A549 (cell line): ENCODE measurements at regions not wholly inside any gene's neighbourhood (a gene's known extent, or its start where the extent isn't known, plus 50 kb on each side); places are given as distances from the start of the nearest gene placed in this dataset.

Experiments
- ATAC-seq, 2 experiments: fragments of 200-7000 bp in 1 of 2; fragments of >200 bp in 1 of 2; cut with Nextera tagmentation in 1 of 2; cut with Tn5 transposase in 1 of 2; 3 replicates each; pipeline versions ENCODE4 v1.8.0 to v1.9.1; 2018 to 2020; ENCODE audit warnings: mild to moderate bottlenecking in 1 of 2, moderate library complexity in 1 of 2
- CTCF ChIA-PET: fragments of 300-600 bp; sonication (Branson Sonifier 250); formaldehyde crosslinking; extraction: SDS; loops from one replicate; lab custom pipeline; 2021; ENCODE audit warnings: antibody characterized with exemption, inconsistent platforms; lab: Yijun Ruan, JAX
- POLR2A ChIA-PET: fragments of 350-600 bp; formaldehyde crosslinking; extraction: SDS; loops from one replicate; lab custom pipeline; 2021; ENCODE audit warnings: antibody characterized with exemption, inconsistent platforms; lab: Yijun Ruan, JAX
- DNase-seq, 2 experiments: peaks; one replicate each; pipeline versions ENCODE4 v3.0.0 to v3.0.0-alpha.2; 2011 to 2016; ENCODE audit warnings: low read depth in 1 of 2, low spot score in 1 of 2
- FAIRE-seq: peaks from 2 replicates; lab custom pipeline; 2011; peaks lifted over from hg19 to GRCh38; lab: Jason Lieb, UNC
- H3K27ac ChIP-seq, 2 experiments: fragments of >200 bp; sonication (Bioruptor Twin); formaldehyde crosslinking; 3 replicates each; pipeline ENCODE4 v1.5.1; 2016 to 2017
- H3K4me1 ChIP-seq: fragments of >200 bp; sonication (Bioruptor Twin); formaldehyde crosslinking; 3 replicates; pipeline ENCODE4 v1.6.1; 2016
- H3K4me2 ChIP-seq: fragments of >200 bp; sonication (Bioruptor Twin); formaldehyde crosslinking; 3 replicates; pipeline ENCODE4 v1.6.1; 2016
- H3K4me3 ChIP-seq: fragments of >200 bp; sonication (Bioruptor Twin); formaldehyde crosslinking; 3 replicates; pipeline ENCODE4 v1.5.1; 2016
- H3K9me3 ChIP-seq: fragments of >200 bp; sonication (Bioruptor Twin); formaldehyde crosslinking; 3 replicates; pipeline ENCODE4 v1.6.1; 2016
- CBX8 ChIP-seq: fragments of 200-600 bp; sonication (generic); IDR thresholded peaks from 2 replicates; pipeline ENCODE4 v1.6.1; 2016
- CEBPB ChIP-seq, 2 experiments: fragments of >200 bp in 1 of 2; sonication (Bioruptor Twin) in 1 of 2; formaldehyde crosslinking in 1 of 2; IDR thresholded peaks; 2 replicates each; pipeline ENCODE4 v1.6.1; 2012 to 2016
- EP300 ChIP-seq, 2 experiments: fragments of >200 bp; sonication (Bioruptor Twin); formaldehyde crosslinking; IDR thresholded peaks; 2 replicates in 1 of 2; 3 replicates in 1 of 2; pipeline ENCODE4 v1.6.1; 2016 to 2017
- ESRRA ChIP-seq: fragments of 150-350 bp; IDR thresholded peaks from 2 replicates; pipeline ENCODE4 v1.6.1; 2014; ENCODE audit warnings: mild to moderate bottlenecking, low read length, borderline replicate concordance
- KDM5A ChIP-seq: fragments of 200-600 bp; sonication (generic); IDR thresholded peaks from 2 replicates; pipeline ENCODE4 v1.6.1; 2016; ENCODE audit warnings: antibody characterized with exemption, mild to moderate bottlenecking
- MAFK ChIP-seq: fragments of 450-650 bp; IDR thresholded peaks from 2 replicates; pipeline ENCODE4 v1.6.1; 2014; ENCODE audit not compliant: partially characterized antibody
- MAZ ChIP-seq: fragments of 150-350 bp; IDR thresholded peaks from 2 replicates; pipeline ENCODE4 v1.6.1; 2014; ENCODE audit warnings: antibody characterized with exemption, low read depth, low read length, borderline replicate concordance
- NFE2L2 ChIP-seq: fragments of 150-350 bp; conservative IDR thresholded peaks from 2 replicates; pipeline ENCODE4 v1.6.1; 2014; ENCODE audit warnings: low read length
- NPAS2 ChIP-seq: fragments of 250-450 bp; sonication (Bioruptor Pico); IDR thresholded peaks from 2 replicates; pipeline ENCODE4 v1.8.0; 2022; ENCODE audit warnings: mild to moderate bottlenecking, moderate library complexity, borderline replicate concordance
- NR3C1 ChIP-seq: fragments of >200 bp; sonication (Bioruptor Twin); formaldehyde crosslinking; IDR thresholded peaks from 3 replicates; pipeline ENCODE4 v1.6.1; 2017
- PHF8 ChIP-seq: fragments of 200-600 bp; sonication (generic); IDR thresholded peaks from 2 replicates; pipeline ENCODE4 v1.6.1; 2016; ENCODE audit warnings: low read depth, mild to moderate bottlenecking, antibody characterized with exemption, moderate library complexity, borderline replicate concordance
- POLR2A ChIP-seq: IDR thresholded peaks from 2 replicates; pipeline ENCODE4 v1.6.1; 2012; ENCODE audit warnings: mild to moderate bottlenecking, low read length
- POLR2AphosphoS2 ChIP-seq: conservative IDR thresholded peaks from 2 replicates; pipeline ENCODE4 v1.6.1; 2012; ENCODE audit warnings: low read length, improper control_type of control experiment, inconsistent platforms
- RAD21 ChIP-seq, 2 experiments: fragments of >200 bp in 1 of 2; sonication (Bioruptor Twin) in 1 of 2; formaldehyde crosslinking in 1 of 2; IDR thresholded peaks in 1 of 2; conservative IDR thresholded peaks in 1 of 2; 2 replicates in 1 of 2; 3 replicates in 1 of 2; pipeline ENCODE4 v1.6.1; 2012 to 2018; ENCODE audit warnings: inconsistent platforms in 1 of 2
- RARB ChIP-seq: fragments of 250-450 bp; sonication (Bioruptor Pico); IDR thresholded peaks from 2 replicates; pipeline ENCODE4 v1.8.0; 2021; ENCODE audit warnings: mild to moderate bottlenecking, moderate library complexity
- RCOR1 ChIP-seq: fragments of 150-350 bp; IDR thresholded peaks from 2 replicates; pipeline ENCODE4 v1.6.1; 2014; ENCODE audit warnings: antibody characterized with exemption, low read length, low read depth
- ZFP36 ChIP-seq: fragments of 450-650 bp; IDR thresholded peaks from 2 replicates; pipeline ENCODE4 v1.6.1; 2014; ENCODE audit warnings: borderline replicate concordance; ENCODE audit not compliant: partially characterized antibody
- ZNF302 ChIP-seq: fragments of 250-450 bp; sonication (Bioruptor Pico); IDR thresholded peaks from 2 replicates; pipeline ENCODE4 v1.9.0; 2021; ENCODE audit warnings: inconsistent platforms, mild to moderate bottlenecking, moderate library complexity
- WGBS: methylation state at CpG from one replicate; pipeline ENCODE4 v1.1.6; 2017; ENCODE audit errors: missing lambda C conversion rate; 5-methylcytosine and 5-hydroxymethylcytosine counted together
- TF ChIP-seq, protein P1 (sequence below): fragments of 250-450 bp; sonication (Bioruptor Pico); IDR thresholded peaks from 2 replicates; pipeline ENCODE4 v1.5.0; 2020; ENCODE audit warnings: low read depth, mild to moderate bottlenecking, moderate library complexity
- TF ChIP-seq, protein P2 (sequence below): fragments of >200 bp; sonication (Bioruptor Twin); formaldehyde crosslinking; IDR thresholded peaks from 3 replicates; pipeline ENCODE4 v1.6.1; 2016
- TF ChIP-seq, protein P3 (sequence below): fragments of >200 bp; sonication (Bioruptor Twin); formaldehyde crosslinking; IDR thresholded peaks from 2 replicates; pipeline ENCODE4 v1.6.1; 2016
- TF ChIP-seq, protein P4 (sequence below): IDR thresholded peaks from 2 replicates; pipeline ENCODE4 v1.6.1; 2012; ENCODE audit warnings: low read depth, borderline replicate concordance

DNA sequence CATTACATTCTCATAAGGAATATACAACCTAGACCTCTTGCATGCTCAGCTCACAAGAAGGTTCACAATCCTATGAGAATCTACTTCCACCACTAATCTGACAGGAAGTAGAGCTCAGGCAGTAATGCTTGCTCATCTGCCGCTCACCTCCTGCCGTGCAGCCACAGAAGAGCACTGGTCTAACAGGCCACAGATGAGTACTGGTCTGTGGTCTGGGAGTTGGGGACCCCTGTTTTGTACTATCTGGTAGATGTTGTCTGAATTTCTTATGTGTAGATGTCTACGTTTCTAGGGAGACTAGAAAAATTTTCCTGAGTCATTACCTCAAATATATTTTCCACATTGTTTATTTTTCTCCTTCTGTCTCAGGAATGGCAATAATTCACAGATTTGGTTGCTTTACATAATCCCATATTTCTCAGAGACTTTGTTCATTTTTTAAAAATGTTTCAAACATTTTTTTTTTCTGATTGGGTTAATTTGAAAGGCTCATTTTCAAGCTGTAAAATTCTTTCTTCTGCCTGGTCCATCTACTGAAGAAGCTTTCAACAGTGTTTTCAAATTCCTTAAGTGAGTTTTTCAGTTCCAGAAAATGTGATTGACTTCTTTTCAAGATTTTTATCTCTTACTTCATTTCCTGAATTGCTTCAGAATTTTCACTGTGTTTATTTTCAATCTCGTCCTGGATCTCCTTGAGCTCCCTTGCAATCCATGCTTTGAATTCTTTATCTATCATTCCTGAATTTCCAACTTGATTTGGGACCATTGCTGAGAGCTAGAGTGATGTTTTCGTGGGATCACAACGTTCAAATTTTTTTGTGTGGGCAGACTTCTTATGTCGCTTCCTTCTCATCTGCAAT lies 1322.2 kb downstream of the PCDH9 start:
- no peak for FAIRE-seq
- no peak for TF ChIP-seq NPAS2
- TF ChIP-seq, all 56 proteins: peak for 0
- WGBS: 64% methylated on average over 7 of the region's 7 CpGs
- H3K9me3 ChIP-seq: no peaks in the 10 kb centered on the region
- no peak overlapping the region for H3K4me3 ChIP-seq
- H3K27ac ChIP-seq: no peak overlapping the region
- DNase-seq (no peak), ATAC-seq (no peak)
- POLR2A ChIA-PET: no interaction called here
- CTCF ChIA-PET: no interaction called here
- H3K4me1 ChIP-seq: no peaks in the 10 kb centered on the region
- H3K4me2 ChIP-seq: no peak overlapping the region

DNA sequence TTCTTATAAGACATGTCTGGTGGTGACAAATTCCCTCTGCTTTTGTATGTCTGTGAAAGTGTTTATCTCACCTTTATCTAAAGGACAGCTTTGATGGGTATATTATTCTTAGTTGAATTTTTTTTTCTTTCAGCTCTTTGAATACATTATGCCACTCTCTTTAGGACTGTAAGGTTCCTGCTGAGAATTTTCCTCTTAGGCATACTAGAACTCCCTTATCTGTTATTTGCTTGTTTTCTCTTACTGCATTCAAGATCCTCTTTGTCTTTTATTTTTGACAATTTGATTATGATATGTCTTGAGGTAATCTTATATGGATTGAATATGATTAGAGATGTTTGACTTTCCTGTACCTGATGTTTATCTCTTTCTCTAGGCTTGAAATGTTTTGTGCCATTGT lies 1328.4 kb downstream of the PCDH9 start:
- TF ChIP-seq ESRRA (no peak), MAFK (no peak), CEBPB (IDR thresholded peaks at IDR 0.05) (no peak), ZNF302 (no peak)
- DNase-seq (no peak), FAIRE-seq (no peak), ATAC-seq (no peak)
- Histone ChIP-seq H3K27ac (no peak overlapping the region), H3K4me1 (no peaks in the 10 kb centered on the region), H3K4me3 (no peak overlapping the region), H3K4me2 (no peak overlapping the region), H3K9me3 (no peaks in the 10 kb centered on the region)
- ChIA-PET POLR2A (no interaction called here), CTCF (no interaction called here)

DNA sequence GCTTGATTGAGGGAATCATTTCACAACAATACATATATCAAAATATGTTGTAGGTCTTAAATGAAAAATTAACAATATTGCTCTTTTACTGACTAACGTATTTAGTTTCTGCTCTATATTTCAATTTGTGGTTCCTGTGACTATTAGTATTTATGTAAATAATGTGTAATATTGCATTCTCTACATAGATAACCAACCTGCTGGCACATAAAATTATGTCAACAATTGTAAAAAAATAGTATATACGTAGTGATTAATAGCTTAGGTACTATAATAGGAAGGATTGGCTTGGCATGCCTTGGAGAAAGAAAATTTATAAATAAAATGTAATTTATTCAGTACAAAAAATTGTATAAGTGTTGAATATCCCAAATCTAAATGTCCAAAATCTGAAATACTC lies 1336.1 kb downstream of the PCDH9 start:
- ChIA-PET POLR2A (no interaction called here), CTCF (no interaction called here)
- no peak for ATAC-seq
- FAIRE-seq: no peak
- Histone ChIP-seq H3K9me3 (no peaks in the 10 kb centered on the region), H3K4me3 (no peak overlapping the region), H3K4me2 (no peak overlapping the region)
- WGBS: 45% methylated on average over 2 of the region's 2 CpGs
- DNase-seq: no peak
- TF ChIP-seq EP300 (IDR thresholded peaks at IDR 0.05): no peak
- TF ChIP-seq, all 56 proteins: peak for 0
- H3K27ac ChIP-seq: no peak overlapping the region
- H3K4me1 ChIP-seq: no peaks in the 10 kb centered on the region

DNA sequence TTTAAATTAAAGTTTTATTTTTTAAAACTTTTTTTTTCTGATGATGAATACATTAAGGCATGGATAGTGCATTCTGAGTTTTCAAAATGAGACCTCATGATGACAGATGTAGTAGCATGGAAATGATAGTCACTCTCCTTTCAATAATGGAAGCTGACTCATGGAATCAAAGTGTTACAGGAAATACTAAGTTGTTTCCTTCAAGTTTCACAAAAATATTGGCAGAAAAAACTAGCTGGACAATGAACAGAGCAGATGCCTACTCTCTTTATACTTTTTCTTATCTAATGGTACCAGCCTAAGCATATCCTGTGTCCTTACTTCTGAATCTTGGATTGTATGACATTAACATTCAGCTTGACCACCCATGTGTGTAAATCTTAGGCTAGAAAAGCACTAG lies 1337.3 kb downstream of the PCDH9 start:
- ATAC-seq: no peak

More for the DNA sequence above, 1337.3 kb downstream of the PCDH9 start:
- no peaks in the 10 kb centered on the region for H3K4me1 ChIP-seq
- H3K27ac ChIP-seq: no peak overlapping the region
- no peak overlapping the region for H3K4me2 ChIP-seq
- FAIRE-seq: no peak
- no peak for DNase-seq
- H3K9me3 ChIP-seq: no peaks in the 10 kb centered on the region
- no peak overlapping the region for H3K4me3 ChIP-seq
- CTCF ChIA-PET: no interaction called here
- TF ChIP-seq MAZ (no peak), ESRRA (no peak), RCOR1 (no peak), RARB (CRISPR knock-in tag) (no peak), CBX8 (no peak), PHF8 (no peak), POLR2A (no peak), KDM5A (no peak), NR3C1 (no peak), POLR2AphosphoS2 (no peak), ZFP36 (no peak), MAFK (no peak), RAD21 (conservative IDR thresholded peaks at IDR 0.05 in 1 of 2, IDR thresholded peaks at IDR 0.05 in 1 of 2) (no peak), NFE2L2 (no peak)
- TF ChIP-seq, protein P1, sequence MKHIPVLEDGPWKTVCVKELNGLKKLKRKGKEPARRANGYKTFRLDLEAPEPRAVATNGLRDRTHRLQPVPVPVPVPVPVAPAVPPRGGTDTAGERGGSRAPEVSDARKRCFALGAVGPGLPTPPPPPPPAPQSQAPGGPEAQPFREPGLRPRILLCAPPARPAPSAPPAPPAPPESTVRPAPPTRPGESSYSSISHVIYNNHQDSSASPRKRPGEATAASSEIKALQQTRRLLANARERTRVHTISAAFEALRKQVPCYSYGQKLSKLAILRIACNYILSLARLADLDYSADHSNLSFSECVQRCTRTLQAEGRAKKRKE (CRISPR knock-in tag): no peak
- TF ChIP-seq, protein P2, sequence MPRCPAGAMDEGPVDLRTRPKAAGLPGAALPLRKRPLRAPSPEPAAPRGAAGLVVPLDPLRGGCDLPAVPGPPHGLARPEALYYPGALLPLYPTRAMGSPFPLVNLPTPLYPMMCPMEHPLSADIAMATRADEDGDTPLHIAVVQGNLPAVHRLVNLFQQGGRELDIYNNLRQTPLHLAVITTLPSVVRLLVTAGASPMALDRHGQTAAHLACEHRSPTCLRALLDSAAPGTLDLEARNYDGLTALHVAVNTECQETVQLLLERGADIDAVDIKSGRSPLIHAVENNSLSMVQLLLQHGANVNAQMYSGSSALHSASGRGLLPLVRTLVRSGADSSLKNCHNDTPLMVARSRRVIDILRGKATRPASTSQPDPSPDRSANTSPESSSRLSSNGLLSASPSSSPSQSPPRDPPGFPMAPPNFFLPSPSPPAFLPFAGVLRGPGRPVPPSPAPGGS: no peak
- TF ChIP-seq, protein P3, sequence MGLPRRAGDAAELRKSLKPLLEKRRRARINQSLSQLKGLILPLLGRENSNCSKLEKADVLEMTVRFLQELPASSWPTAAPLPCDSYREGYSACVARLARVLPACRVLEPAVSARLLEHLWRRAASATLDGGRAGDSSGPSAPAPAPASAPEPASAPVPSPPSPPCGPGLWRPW: no peak
- TF ChIP-seq, protein P4, sequence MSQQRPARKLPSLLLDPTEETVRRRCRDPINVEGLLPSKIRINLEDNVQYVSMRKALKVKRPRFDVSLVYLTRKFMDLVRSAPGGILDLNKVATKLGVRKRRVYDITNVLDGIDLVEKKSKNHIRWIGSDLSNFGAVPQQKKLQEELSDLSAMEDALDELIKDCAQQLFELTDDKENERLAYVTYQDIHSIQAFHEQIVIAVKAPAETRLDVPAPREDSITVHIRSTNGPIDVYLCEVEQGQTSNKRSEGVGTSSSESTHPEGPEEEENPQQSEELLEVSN: no peak
- POLR2A ChIA-PET: no interaction called here
